GM12875 (cell line): ENCODE measurements at regions not wholly inside any gene's neighbourhood (a gene's known extent, or its start where the extent isn't known, plus 50 kb on each side); places are given as distances from the start of the nearest gene placed in this dataset.

ENCODE experiments used
- H3K4me3 ChIP-seq: one replicate; pipeline ENCODE4 v1.5.1; 2011; ENCODE audit warnings: low read depth, low read length, control low read depth
- CTCF ChIP-seq: IDR thresholded peaks from 2 replicates; pipeline ENCODE4 v1.5.1; 2011; ENCODE audit warnings: low read depth, mild to moderate bottlenecking, control low read depth, inconsistent platforms, low read length, moderate library complexity, borderline replicate concordance; ENCODE audit not compliant: insufficient read depth

- no peak for TF ChIP-seq CTCF
- no peak overlapping the region for H3K4me3 ChIP-seq
Observed at GRCh38 chr4:62953752-62954151, 1455.5 kb downstream of the TECRL start.

- TF ChIP-seq CTCF = no peak
- H3K4me3 ChIP-seq = no peak overlapping the region
Observed at GRCh38 chr4:62952366-62952765, 1456.9 kb downstream of the TECRL start.

- TF ChIP-seq CTCF = no peak
- H3K4me3 ChIP-seq = no peak overlapping the region
Observed at GRCh38 chr4:62948108-62948507, 1461.1 kb downstream of the TECRL start.

- TF ChIP-seq CTCF = no peak
Observed at GRCh38 chr4:62940229-62940628, 1469.0 kb downstream of the TECRL start.

GRCh38 chr4:62930884-62931283 lies 1478.4 kb downstream of the TECRL start:
- no peak overlapping the region for H3K4me3 ChIP-seq
- no peak for TF ChIP-seq CTCF

More at GRCh38 chr4:62940229-62940628, 1469.0 kb downstream of the TECRL start:
- no peak overlapping the region for H3K4me3 ChIP-seq

- no peak for TF ChIP-seq CTCF
- H3K4me3 ChIP-seq = no peak overlapping the region
Observed at GRCh38 chr4:62928483-62928882, 1480.8 kb downstream of the TECRL start.

GRCh38 chr4:62927574-62927973 lies 1481.7 kb downstream of the TECRL start:
- TF ChIP-seq CTCF = no peak
- H3K4me3 ChIP-seq = no peak overlapping the region
